ENCODE measurements at regions not wholly inside any gene's neighbourhood (a gene's known extent, or its start where the extent isn't known, plus 50 kb on each side); places are given as distances from the start of the nearest gene placed in this dataset.
"Not testable (repeated sequence)": the region's sequence is repeated elsewhere in the genome, so short reads cannot be mapped to it uniquely, and the experiment has no call there.

DNA sequence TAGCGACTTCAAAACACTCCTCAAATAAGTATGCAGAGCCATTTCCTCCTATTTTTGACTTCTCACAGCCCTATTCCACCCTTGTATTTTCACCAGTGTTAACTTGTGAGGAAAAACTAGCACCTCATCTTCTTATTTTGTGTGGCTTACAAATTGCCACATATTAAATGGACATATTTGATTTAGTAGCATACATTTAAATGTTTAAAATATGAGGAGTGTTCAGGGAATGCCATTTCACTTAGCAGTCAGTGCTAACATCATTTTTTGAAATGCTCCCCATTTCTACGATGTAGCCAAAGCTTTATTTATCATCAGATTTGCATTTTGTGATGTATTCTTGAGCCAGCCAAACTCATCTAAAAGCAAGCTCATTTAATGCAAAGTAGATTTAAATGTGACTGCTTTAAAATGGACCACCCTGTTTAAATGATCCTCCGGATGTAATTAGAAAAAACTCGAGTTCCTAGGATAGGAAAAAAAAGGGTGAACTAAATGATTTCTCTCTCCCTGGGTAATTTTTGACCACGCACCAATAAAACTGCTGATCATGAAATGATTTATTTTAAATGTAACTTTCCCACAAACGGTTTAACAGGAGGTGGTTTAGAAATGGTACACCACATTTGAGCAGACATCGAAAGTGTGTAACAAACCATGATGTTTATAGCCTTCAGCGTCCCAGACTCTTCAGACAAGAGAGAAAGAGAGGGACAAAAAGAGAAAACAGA, 172.6 kb downstream of the CD83 start:
- ChIA-PET CTCF (interaction anchor here (0.8 to 1.3 kb wide), 3 partner anchors 26 to 1098 kb away, joined by 3 to 4 read pairs (median 3); no protein-coding TSS in a partner anchor), POLR2A (interaction anchor here (0.7 kb wide), 1 partner anchor 36 kb away, joined by 3 read pairs; no protein-coding TSS in a partner anchor)

DNA sequence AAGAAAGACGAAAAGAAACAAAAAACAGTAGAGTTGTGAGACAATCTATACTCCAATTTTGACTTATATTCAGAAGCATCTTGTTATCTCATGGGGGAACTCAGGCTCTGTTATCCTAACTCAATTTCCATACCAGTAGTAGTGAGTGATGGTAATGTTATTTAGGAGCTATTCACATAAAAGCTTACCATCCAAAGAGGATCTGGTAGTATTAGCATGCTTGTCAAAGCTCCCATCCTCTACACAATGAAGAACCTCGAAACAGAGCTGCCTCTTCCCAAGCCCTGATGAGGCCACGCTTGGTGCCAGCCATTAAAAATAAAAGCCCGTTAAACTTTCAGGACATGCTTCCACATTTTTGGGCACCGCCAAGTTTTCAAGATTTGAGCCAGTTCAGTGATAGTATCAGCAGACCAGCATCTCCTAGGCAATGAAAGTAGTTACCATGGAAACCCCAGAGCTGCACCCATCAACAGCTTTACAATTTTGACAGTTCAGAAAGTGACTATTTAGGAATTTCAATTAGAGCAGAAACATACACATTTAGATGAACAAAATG, 173.3 kb downstream of the CD83 start:
- H3K27ac ChIP-seq (ENCODE audit: insufficient read depth in 1 of 2, low read depth in 1 of 2, low read length in 2 of 2, poor library complexity in 1 of 2, severe bottlenecking in 2 of 2): no peak overlapping the region
- H3K4me3 ChIP-seq (ENCODE audit: control insufficient read depth in 1 of 7, extremely low read depth in 1 of 7, insufficient read depth in 4 of 7, low read depth in 2 of 7, low read length in 6 of 7): no peak overlapping the region
- DNase-seq: peak in 2 of 3 donors; percentile 55 to 64
- H3K4me1 ChIP-seq (ENCODE audit: control extremely low read depth in 1 of 4, control insufficient read depth in 4 of 4, insufficient read depth in 4 of 4, low read length in 3 of 4): peaks cover 0 to 21% (median 6%) of the 10 kb centered on the region in 4 experiments
- ChIA-PET CTCF (interaction anchor here (1.2 to 1.3 kb wide), 2 partner anchors 26 to 1097 kb away, joined by 3 to 4 read pairs; no protein-coding TSS in a partner anchor), POLR2A (interaction anchor here (0.7 kb wide), 1 partner anchor 36 kb away, joined by 3 read pairs; no protein-coding TSS in a partner anchor)
- H3K36me3 ChIP-seq (ENCODE audit: control insufficient read depth in 4 of 4, insufficient read depth in 4 of 4, low read length in 3 of 4): no peaks in the 10 kb centered on the region
- WGBS (ENCODE audit: insufficient coverage): 98% methylated on average over 4 of the region's 5 CpGs
- H3K27me3 ChIP-seq (replicated peaks in 2 of 5; ENCODE audit: control insufficient read depth in 4 of 5, insufficient read depth in 5 of 5, low read length in 4 of 5): no peaks in the 10 kb centered on the region
- no peaks in the 10 kb centered on the region for H3K9me3 ChIP-seq (ENCODE audit: control extremely low read depth in 1 of 5, control insufficient read depth in 4 of 5, insufficient read depth in 2 of 5, low read depth in 1 of 5, low read length in 4 of 5)

More for the DNA sequence above, 172.6 kb downstream of the CD83 start:
- Histone ChIP-seq H3K9me3 (ENCODE audit: control extremely low read depth in 1 of 5, control insufficient read depth in 4 of 5, insufficient read depth in 2 of 5, low read depth in 1 of 5, low read length in 4 of 5) (no peaks in the 10 kb centered on the region), H3K4me3 (ENCODE audit: control insufficient read depth in 1 of 7, extremely low read depth in 1 of 7, insufficient read depth in 4 of 7, low read depth in 2 of 7, low read length in 6 of 7) (no peak overlapping the region), H3K36me3 (ENCODE audit: control insufficient read depth in 4 of 4, insufficient read depth in 4 of 4, low read length in 3 of 4) (no peaks in the 10 kb centered on the region), H3K4me1 (ENCODE audit: control extremely low read depth in 1 of 4, control insufficient read depth in 4 of 4, insufficient read depth in 4 of 4, low read length in 3 of 4) (peaks cover 0 to 21% (median 6%) of the 10 kb centered on the region in 4 experiments), H3K27ac (ENCODE audit: insufficient read depth in 1 of 2, low read depth in 1 of 2, low read length in 2 of 2, poor library complexity in 1 of 2, severe bottlenecking in 2 of 2) (no peak overlapping the region), H3K27me3 (replicated peaks in 2 of 5; ENCODE audit: control insufficient read depth in 4 of 5, insufficient read depth in 5 of 5, low read length in 4 of 5) (no peaks in the 10 kb centered on the region)
- WGBS (ENCODE audit: insufficient coverage): 13% methylated on average over 3 of the region's 8 CpGs
- peak in 2 of 3 donors; percentile 46 to 58 for DNase-seq

DNA sequence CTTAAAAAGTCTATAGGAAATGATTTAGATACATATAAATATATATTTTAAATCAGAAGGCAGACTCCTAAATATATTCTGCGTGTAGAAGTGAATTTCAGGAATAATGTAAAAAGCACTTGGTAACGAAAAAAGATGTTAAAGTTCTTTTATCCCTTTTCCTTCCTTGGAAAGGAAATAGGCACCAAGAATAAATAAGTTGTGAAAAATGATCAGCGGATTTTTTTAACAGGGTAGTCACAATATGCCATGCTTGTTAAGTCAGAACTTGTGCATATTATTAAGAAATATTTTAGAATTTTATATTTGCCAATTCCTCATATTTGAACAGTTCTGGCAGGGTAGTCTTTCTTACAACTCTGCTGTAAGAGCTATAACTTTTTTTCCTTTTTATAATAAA, 173.8 kb downstream of the CD83 start:
- DNase-seq: no peak
- ChIA-PET CTCF (interaction anchor here (1.2 to 1.3 kb wide), 2 partner anchors 25 to 1097 kb away, joined by 3 to 4 read pairs; no protein-coding TSS in a partner anchor), POLR2A (interaction anchor here (0.7 kb wide), 1 partner anchor 35 kb away, joined by 3 read pairs; no protein-coding TSS in a partner anchor)
- Histone ChIP-seq H3K4me3 (ENCODE audit: control insufficient read depth in 1 of 7, extremely low read depth in 1 of 7, insufficient read depth in 4 of 7, low read depth in 2 of 7, low read length in 6 of 7) (no peak overlapping the region), H3K4me1 (ENCODE audit: control extremely low read depth in 1 of 4, control insufficient read depth in 4 of 4, insufficient read depth in 4 of 4, low read length in 3 of 4) (peaks cover 0 to 21% (median 6%) of the 10 kb centered on the region in 4 experiments), H3K27ac (ENCODE audit: insufficient read depth in 1 of 2, low read depth in 1 of 2, low read length in 2 of 2, poor library complexity in 1 of 2, severe bottlenecking in 2 of 2) (no peak overlapping the region), H3K27me3 (replicated peaks in 2 of 5; ENCODE audit: control insufficient read depth in 4 of 5, insufficient read depth in 5 of 5, low read length in 4 of 5) (no peaks in the 10 kb centered on the region), H3K36me3 (ENCODE audit: control insufficient read depth in 4 of 4, insufficient read depth in 4 of 4, low read length in 3 of 4) (no peaks in the 10 kb centered on the region), H3K9me3 (ENCODE audit: control extremely low read depth in 1 of 5, control insufficient read depth in 4 of 5, insufficient read depth in 2 of 5, low read depth in 1 of 5, low read length in 4 of 5) (no peaks in the 10 kb centered on the region)
- 100% methylated on average over 1 of the region's 3 CpGs for WGBS (ENCODE audit: insufficient coverage)

DNA sequence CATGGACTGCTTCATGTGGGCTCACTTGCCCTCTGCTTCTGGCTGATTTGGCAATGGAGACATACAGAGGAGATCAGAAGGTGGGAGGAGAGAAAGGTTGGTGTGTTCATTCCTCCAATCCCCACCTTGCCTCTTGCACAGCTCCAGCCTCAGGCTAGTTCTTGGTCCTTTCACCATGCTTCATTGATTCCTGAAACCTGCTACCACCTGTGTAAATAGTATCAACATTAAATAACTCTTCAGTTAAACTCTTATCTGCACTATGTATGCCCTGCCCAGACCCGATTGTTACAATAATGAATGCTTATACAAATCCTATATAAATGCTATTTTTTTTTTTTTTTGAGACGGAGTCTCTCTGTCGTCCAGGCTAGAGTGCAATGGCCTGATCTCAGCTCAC, 174.5 kb downstream of the CD83 start:
- Histone ChIP-seq H3K36me3 (ENCODE audit: control insufficient read depth in 4 of 4, insufficient read depth in 4 of 4, low read length in 3 of 4) (no peaks in the 10 kb centered on the region), H3K9me3 (ENCODE audit: control extremely low read depth in 1 of 5, control insufficient read depth in 4 of 5, insufficient read depth in 2 of 5, low read depth in 1 of 5, low read length in 4 of 5) (no peaks in the 10 kb centered on the region), H3K4me3 (ENCODE audit: control insufficient read depth in 1 of 7, extremely low read depth in 1 of 7, insufficient read depth in 4 of 7, low read depth in 2 of 7, low read length in 6 of 7) (no peak overlapping the region), H3K27me3 (replicated peaks in 2 of 5; ENCODE audit: control insufficient read depth in 4 of 5, insufficient read depth in 5 of 5, low read length in 4 of 5) (no peaks in the 10 kb centered on the region), H3K4me1 (ENCODE audit: control extremely low read depth in 1 of 4, control insufficient read depth in 4 of 4, insufficient read depth in 4 of 4, low read length in 3 of 4) (peaks cover 0 to 21% (median 6%) of the 10 kb centered on the region in 4 experiments), H3K27ac (ENCODE audit: insufficient read depth in 1 of 2, low read depth in 1 of 2, low read length in 2 of 2, poor library complexity in 1 of 2, severe bottlenecking in 2 of 2) (no peak overlapping the region)
- no CpG with 5 or more reads among the region's 3 CpGs for WGBS (ENCODE audit: insufficient coverage)
- POLR2A ChIA-PET: no interaction called here
- CTCF ChIA-PET: no interaction called here
- DNase-seq: no peak

DNA sequence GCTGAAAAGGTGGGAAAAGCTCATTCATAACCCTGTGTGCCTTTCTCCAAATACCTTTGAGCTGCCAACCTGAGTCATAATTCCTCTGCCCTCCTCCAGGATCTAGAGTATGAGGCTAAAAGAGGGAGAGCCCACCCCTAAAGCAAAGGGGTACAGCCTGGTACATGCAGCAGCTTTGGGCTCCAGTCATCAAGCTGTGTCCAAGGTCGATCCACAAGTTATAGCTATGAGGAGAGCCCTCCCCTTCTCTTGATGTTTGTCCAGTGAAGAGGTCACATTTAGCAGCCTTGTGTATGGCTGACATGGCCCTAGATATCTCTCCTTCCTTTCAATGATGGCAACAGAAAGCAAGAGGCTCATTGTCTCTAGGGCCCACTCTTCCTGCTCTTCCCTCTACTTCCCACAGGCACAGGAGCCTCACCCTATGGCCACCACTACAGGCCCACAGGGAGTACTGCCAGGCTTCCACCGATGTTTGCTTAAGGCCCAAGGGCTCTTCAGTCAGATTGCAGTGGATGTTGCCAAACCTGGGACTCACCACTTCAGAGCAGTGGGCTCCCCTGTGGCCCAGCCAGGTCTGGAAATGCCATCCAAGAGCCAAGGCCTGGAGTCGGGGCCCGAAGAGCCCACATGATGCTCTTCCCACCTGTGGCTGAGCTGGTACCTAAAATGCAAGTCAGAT, 176.8 kb downstream of the CD83 start:
- peaks cover 0 to 21% (median 6%) of the 10 kb centered on the region in 4 experiments for H3K4me1 ChIP-seq (ENCODE audit: control extremely low read depth in 1 of 4, control insufficient read depth in 4 of 4, insufficient read depth in 4 of 4, low read length in 3 of 4)
- ChIA-PET POLR2A (no interaction called here), CTCF (interaction anchor here (1.4 kb wide), 1 partner anchor 13 kb away, joined by 3 read pairs; no protein-coding TSS in a partner anchor)
- WGBS (ENCODE audit: insufficient coverage): 89% methylated on average over 1 of the region's 4 CpGs
- no peaks in the 10 kb centered on the region for H3K9me3 ChIP-seq (ENCODE audit: control extremely low read depth in 1 of 5, control insufficient read depth in 4 of 5, insufficient read depth in 2 of 5, low read depth in 1 of 5, low read length in 4 of 5)
- H3K36me3 ChIP-seq (ENCODE audit: control insufficient read depth in 4 of 4, insufficient read depth in 4 of 4, low read length in 3 of 4): no peaks in the 10 kb centered on the region
- H3K4me3 ChIP-seq (ENCODE audit: control insufficient read depth in 1 of 7, extremely low read depth in 1 of 7, insufficient read depth in 4 of 7, low read depth in 2 of 7, low read length in 6 of 7): no peak overlapping the region
- no peaks in the 10 kb centered on the region for H3K27me3 ChIP-seq (replicated peaks in 2 of 5; ENCODE audit: control insufficient read depth in 4 of 5, insufficient read depth in 5 of 5, low read length in 4 of 5)
- H3K27ac ChIP-seq (ENCODE audit: insufficient read depth in 1 of 2, low read depth in 1 of 2, low read length in 2 of 2, poor library complexity in 1 of 2, severe bottlenecking in 2 of 2): no peak overlapping the region
- no peak for DNase-seq

DNA sequence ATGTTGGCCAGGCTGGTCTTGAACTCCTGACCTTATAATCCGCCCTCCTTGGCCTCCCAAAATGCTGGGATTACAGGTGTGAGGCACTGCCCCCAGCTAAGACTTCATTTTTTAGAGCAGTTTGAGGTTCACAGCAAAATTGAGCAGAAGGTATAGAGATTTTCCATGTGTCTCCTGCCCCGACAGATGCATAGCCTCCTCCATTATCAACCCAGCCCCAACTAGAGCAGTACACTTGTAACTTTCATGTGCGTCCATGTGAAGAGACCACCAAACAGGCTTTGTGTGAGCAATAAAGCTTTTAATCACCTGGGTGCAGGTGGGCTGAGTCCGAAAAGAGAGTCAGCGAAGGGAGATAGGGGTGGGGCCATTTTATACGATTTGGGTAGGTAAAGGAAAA, 179.1 kb downstream of the CD83 start:
- H3K4me1 ChIP-seq (ENCODE audit: control extremely low read depth in 1 of 4, control insufficient read depth in 4 of 4, insufficient read depth in 4 of 4, low read length in 3 of 4); DNase-seq; POLR2A ChIA-PET; H3K9me3 ChIP-seq (ENCODE audit: control extremely low read depth in 1 of 5, control insufficient read depth in 4 of 5, insufficient read depth in 2 of 5, low read depth in 1 of 5, low read length in 4 of 5); H3K36me3 ChIP-seq (ENCODE audit: control insufficient read depth in 4 of 4, insufficient read depth in 4 of 4, low read length in 3 of 4); H3K27ac ChIP-seq (ENCODE audit: insufficient read depth in 1 of 2, low read depth in 1 of 2, low read length in 2 of 2, poor library complexity in 1 of 2, severe bottlenecking in 2 of 2); CTCF ChIA-PET; H3K27me3 ChIP-seq (replicated peaks in 2 of 5; ENCODE audit: control insufficient read depth in 4 of 5, insufficient read depth in 5 of 5, low read length in 4 of 5); H3K4me3 ChIP-seq (ENCODE audit: control insufficient read depth in 1 of 7, extremely low read depth in 1 of 7, insufficient read depth in 4 of 7, low read depth in 2 of 7, low read length in 6 of 7): not testable (repeated sequence)
- WGBS (ENCODE audit: insufficient coverage): 98% methylated on average over 6 of the region's 6 CpGs

Measured in common myeloid progenitor, CD34-positive (primary cell).